Cardiac fibroblast (primary cell): ENCODE measurements at regions not wholly inside any gene's neighbourhood (a gene's known extent, or its start where the extent isn't known, plus 50 kb on each side); places are given as distances from the start of the nearest gene placed in this dataset.

Source experiments
- DNase-seq, 2 donors: peaks; one replicate each; pipeline versions ENCODE4 v3.0.0 to v3.0.0-alpha.2; 2010; ENCODE audit warnings: low read depth in 2 of 2
- H3K4me3 ChIP-seq, 2 donors: replicated peaks in 1 of 2; 1 replicate in 1 of 2; 2 replicates in 1 of 2; pipeline ENCODE4 v1.5.1; 2011; ENCODE audit warnings: low read depth in 2 of 2, low read length in 2 of 2, mild to moderate bottlenecking in 2 of 2, moderate library complexity in 1 of 2
- TF ChIP-seq, protein P1 (sequence below): IDR thresholded peaks from one replicate; pipeline ENCODE4 v1.5.1; 2011; ENCODE audit warnings: low read depth, mild to moderate bottlenecking, low read length, inconsistent platforms

DNA sequence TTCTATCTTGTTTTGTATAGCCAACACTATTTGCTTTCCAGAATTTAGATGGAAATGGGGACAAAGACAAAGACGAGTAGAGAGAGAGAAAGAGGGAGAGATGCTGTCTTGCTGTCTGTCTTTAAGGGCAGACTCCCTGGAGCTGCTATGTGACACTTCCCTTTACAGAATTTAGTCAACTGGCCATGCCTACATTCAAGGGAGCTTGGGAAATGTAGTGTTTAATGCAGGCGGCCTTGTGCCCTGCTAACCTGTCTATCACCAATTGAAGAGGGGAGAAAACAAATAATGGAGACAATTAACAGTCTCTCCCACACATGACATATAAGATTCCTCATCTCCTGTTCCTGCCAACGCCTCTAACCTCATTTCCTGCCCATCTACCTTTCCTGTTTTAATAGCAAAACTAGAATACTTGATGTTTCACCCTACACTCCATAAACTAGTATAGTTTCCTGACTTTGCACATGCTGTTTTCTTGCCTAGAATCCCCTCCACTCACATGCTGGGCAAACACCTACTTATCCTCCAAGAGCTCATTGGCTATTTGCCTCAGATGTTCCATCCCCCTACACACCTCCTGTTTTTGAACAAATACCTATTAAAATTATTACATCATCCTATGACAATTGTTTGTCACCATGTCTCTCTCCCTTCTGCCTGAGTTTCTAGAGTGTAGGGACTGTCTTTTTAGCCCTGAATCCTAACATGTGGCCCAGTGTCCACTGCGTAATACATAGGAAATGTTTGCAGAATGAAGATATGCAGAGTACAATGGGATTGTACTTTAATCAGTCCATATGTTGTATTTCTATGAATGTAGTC is 117.2 kb downstream of the SLC25A24 start:
- TF ChIP-seq, protein P1, sequence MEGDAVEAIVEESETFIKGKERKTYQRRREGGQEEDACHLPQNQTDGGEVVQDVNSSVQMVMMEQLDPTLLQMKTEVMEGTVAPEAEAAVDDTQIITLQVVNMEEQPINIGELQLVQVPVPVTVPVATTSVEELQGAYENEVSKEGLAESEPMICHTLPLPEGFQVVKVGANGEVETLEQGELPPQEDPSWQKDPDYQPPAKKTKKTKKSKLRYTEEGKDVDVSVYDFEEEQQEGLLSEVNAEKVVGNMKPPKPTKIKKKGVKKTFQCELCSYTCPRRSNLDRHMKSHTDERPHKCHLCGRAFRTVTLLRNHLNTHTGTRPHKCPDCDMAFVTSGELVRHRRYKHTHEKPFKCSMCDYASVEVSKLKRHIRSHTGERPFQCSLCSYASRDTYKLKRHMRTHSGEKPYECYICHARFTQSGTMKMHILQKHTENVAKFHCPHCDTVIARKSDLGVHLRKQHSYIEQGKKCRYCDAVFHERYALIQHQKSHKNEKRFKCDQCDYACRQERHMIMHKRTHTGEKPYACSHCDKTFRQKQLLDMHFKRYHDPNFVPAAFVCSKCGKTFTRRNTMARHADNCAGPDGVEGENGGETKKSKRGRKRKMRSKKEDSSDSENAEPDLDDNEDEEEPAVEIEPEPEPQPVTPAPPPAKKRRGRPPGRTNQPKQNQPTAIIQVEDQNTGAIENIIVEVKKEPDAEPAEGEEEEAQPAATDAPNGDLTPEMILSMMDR = no peak
- H3K4me3 ChIP-seq = no peak overlapping the region
- no peak for DNase-seq

DNA sequence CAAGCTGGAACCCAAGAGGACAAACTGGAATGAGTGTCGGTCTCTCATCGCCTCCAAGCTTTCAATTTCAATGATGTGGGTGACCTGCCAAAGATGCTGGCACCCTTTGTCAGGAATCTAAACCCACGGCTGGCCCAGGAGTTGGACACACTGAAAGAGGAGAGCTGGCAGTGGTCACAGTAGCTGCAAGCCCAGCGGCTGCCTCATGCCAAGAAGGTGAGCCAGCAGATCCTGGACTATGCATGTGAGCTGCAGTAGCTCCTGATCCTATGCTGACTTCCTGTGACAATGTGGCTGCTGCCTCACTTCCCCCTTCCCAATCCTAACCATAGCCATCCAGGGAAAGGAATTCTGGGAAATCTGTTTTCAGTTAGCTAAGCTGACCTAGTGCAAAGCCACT is 117.0 kb upstream of the VAV3 start:
- TF ChIP-seq, protein P1 = no peak
- DNase-seq = no peak
- no peak overlapping the region for H3K4me3 ChIP-seq

- no peak overlapping the region for H3K4me3 ChIP-seq
- no peak for DNase-seq
- TF ChIP-seq, protein P1 = no peak
Observed at GRCh38 chr1:108080448-108080847, 115.5 kb upstream of the VAV3 start.

- no peak for DNase-seq
- no peak overlapping the region for H3K4me3 ChIP-seq
Observed at GRCh38 chr1:108079440-108080025, 114.6 kb upstream of the VAV3 start.

GRCh38 chr1:108077991-108078390 is 113.0 kb upstream of the VAV3 start:
- TF ChIP-seq, protein P1 = no peak
- DNase-seq = no peak
- no peak overlapping the region for H3K4me3 ChIP-seq

More at GRCh38 chr1:108079440-108080025, 114.6 kb upstream of the VAV3 start:
- TF ChIP-seq, protein P1 = no peak

- no peak overlapping the region for H3K4me3 ChIP-seq
- TF ChIP-seq, protein P1 = no peak
- DNase-seq = no peak
Observed at GRCh38 chr1:108075055-108075454, 110.1 kb upstream of the VAV3 start.

DNA sequence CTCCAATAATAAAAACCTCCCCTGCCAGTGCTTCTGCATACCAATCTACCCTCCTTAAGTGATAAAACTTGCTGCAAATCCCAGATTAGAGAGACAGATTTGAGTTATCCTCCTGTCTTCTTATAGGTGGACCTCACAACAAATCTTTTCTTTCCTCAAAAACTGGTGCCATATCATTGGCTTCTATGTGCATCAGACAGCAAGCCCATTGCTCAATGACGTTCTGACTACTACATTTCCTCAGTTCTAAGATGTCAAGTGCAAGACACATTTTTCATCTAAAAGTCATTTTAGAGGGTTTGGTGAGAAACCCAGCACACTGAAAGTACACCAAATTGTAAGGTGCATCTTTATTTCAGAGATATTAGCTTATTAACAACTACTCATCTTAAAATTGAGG is 107.8 kb upstream of the VAV3 start:
- no peak overlapping the region for H3K4me3 ChIP-seq
- no peak for DNase-seq
- TF ChIP-seq, protein P1 = no peak
